ENCODE measurements at regions not wholly inside any gene's neighbourhood (a gene's known extent, or its start where the extent isn't known, plus 50 kb on each side); places are given as distances from the start of the nearest gene placed in this dataset.
"Not testable (repeated sequence)": the region's sequence is repeated elsewhere in the genome, so short reads cannot be mapped to it uniquely, and the experiment has no call there.

DNA sequence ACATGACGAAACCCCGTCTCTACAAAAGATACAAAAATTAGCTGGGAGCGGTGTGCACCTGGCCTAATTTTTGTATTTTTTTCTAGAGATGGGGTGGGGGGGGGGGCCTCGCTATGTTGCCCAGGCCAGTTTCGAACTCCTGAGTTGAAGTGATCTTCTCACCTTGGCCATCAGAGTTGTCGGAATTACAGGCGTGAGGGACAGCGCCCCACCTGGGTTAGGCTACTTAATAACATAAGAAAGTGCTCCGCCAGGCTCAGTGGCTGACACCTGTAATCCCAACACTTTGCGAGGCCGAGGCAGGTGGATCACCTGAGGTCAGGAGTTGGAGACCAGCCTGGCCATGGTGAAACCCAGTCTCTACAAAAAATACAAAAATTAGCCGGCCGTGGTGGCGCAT, 92.9 kb upstream of the METTL14 start:
- TF ChIP-seq, protein P1, sequence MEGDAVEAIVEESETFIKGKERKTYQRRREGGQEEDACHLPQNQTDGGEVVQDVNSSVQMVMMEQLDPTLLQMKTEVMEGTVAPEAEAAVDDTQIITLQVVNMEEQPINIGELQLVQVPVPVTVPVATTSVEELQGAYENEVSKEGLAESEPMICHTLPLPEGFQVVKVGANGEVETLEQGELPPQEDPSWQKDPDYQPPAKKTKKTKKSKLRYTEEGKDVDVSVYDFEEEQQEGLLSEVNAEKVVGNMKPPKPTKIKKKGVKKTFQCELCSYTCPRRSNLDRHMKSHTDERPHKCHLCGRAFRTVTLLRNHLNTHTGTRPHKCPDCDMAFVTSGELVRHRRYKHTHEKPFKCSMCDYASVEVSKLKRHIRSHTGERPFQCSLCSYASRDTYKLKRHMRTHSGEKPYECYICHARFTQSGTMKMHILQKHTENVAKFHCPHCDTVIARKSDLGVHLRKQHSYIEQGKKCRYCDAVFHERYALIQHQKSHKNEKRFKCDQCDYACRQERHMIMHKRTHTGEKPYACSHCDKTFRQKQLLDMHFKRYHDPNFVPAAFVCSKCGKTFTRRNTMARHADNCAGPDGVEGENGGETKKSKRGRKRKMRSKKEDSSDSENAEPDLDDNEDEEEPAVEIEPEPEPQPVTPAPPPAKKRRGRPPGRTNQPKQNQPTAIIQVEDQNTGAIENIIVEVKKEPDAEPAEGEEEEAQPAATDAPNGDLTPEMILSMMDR (IDR thresholded peaks at IDR 0.05) = not testable (repeated sequence)
- not testable (repeated sequence) for TF ChIP-seq POLR2A (IDR thresholded peaks at IDR 0.05; ENCODE audit: low read length); CHD4 (IDR thresholded peaks at IDR 0.05; ENCODE audit: borderline replicate concordance); RAD21 (conservative IDR thresholded peaks at IDR 0.05 in 1 of 2, IDR thresholded peaks at IDR 0.05 in 1 of 2)

Data from A549 (cell line).